HEK293 (cell line): ENCODE measurements at regions not wholly inside any gene's neighbourhood (a gene's known extent, or its start where the extent isn't known, plus 50 kb on each side); places are given as distances from the start of the nearest gene placed in this dataset.

ENCODE experiments used
- CTCF ChIA-PET: fragments of 350-600 bp; formaldehyde crosslinking; extraction: SDS; loops from one replicate; lab custom pipeline; 2021; ENCODE audit warnings: antibody characterized with exemption; lab: Yijun Ruan, JAX
- POLR2A ChIA-PET: fragments of 300-600 bp; formaldehyde crosslinking; extraction: SDS; loops from one replicate; lab custom pipeline; 2020; ENCODE audit warnings: antibody characterized with exemption, inconsistent platforms; lab: Yijun Ruan, JAX
- H3K27ac ChIP-seq: fragments of 200-500 bp; sonication (Bioruptor generic); 2 replicates; pipeline ENCODE4 v1.5.1; 2014; ENCODE audit warnings: low read depth, low read length, control low read depth, inconsistent platforms; ENCODE audit errors: extremely low read depth
- H3K36me3 ChIP-seq, 2 experiments: fragments of 200-500 bp in 1 of 2; sonication (Bioruptor generic) in 1 of 2; 1 replicate in 1 of 2; 2 replicates in 1 of 2; pipeline ENCODE4 v1.5.1; 2014 to 2017; ENCODE audit warnings: inconsistent platforms in 2 of 2, low read length in 2 of 2; ENCODE audit not compliant: control insufficient read depth in 2 of 2, insufficient read depth in 1 of 2
- H3K4me1 ChIP-seq: fragments of 200-500 bp; sonication (Bioruptor generic); 2 replicates; pipeline ENCODE4 v1.5.1; 2014; ENCODE audit warnings: mild to moderate bottlenecking, low read length, inconsistent platforms; ENCODE audit not compliant: control insufficient read depth, insufficient read depth
- H3K4me3 ChIP-seq: 2 replicates; pipeline ENCODE4 v1.5.1; 2011; ENCODE audit warnings: low read depth, mild to moderate bottlenecking, control low read depth, low read length, moderate library complexity
- H3K9me3 ChIP-seq: fragments of 200-500 bp; sonication (Bioruptor generic); 2 replicates; pipeline ENCODE4 v1.5.1; 2014; ENCODE audit warnings: low read depth, low read length, inconsistent platforms; ENCODE audit not compliant: control insufficient read depth, insufficient read depth
- EGR2 ChIP-seq: fragments of 450-650 bp; formaldehyde crosslinking; IDR thresholded peaks from 2 replicates; pipeline ENCODE4 v1.5.1; 2016; ENCODE audit warnings: low read depth, missing biosample characterization, missing genetic modification characterization
- SALL2 ChIP-seq: fragments of 450-650 bp; formaldehyde crosslinking; IDR thresholded peaks from 2 replicates; pipeline ENCODE4 v1.5.0; 2017; ENCODE audit warnings: missing biosample characterization, mild to moderate bottlenecking, missing genetic modification characterization, borderline replicate concordance
- SCRT1 ChIP-seq: fragments of 450-650 bp; formaldehyde crosslinking; IDR thresholded peaks from 2 replicates; pipeline ENCODE4 v1.5.1; 2016; ENCODE audit warnings: missing biosample characterization, missing genetic modification characterization, borderline replicate concordance
- SETDB1 ChIP-seq: IDR thresholded peaks from one replicate; pipeline ENCODE4 v1.6.1; 2017; ENCODE audit warnings: mild to moderate bottlenecking, low read length, moderate library complexity, mixed read lengths; ENCODE audit not compliant: insufficient read length
- TRIM28 ChIP-seq: IDR thresholded peaks from 2 replicates; pipeline ENCODE4 v1.6.1; 2011; ENCODE audit warnings: low read length, control low read depth, borderline replicate concordance
- YY2 ChIP-seq: fragments of 450-650 bp; formaldehyde crosslinking; IDR thresholded peaks from 2 replicates; pipeline ENCODE4 v1.5.1; 2016; ENCODE audit warnings: missing biosample characterization, missing genetic modification characterization
- ZBTB48 ChIP-seq: fragments of 450-650 bp; formaldehyde crosslinking; IDR thresholded peaks from 2 replicates; pipeline ENCODE4 v1.5.1; 2016; ENCODE audit warnings: missing biosample characterization, missing genetic modification characterization
- ZFHX2 ChIP-seq: fragments of 450-650 bp; formaldehyde crosslinking; conservative IDR thresholded peaks from 2 replicates; pipeline ENCODE4 v1.5.1; 2016; ENCODE audit warnings: missing biosample characterization, missing genetic modification characterization
- ZIC2 ChIP-seq: fragments of 450-650 bp; formaldehyde crosslinking; IDR thresholded peaks from 2 replicates; pipeline ENCODE4 v1.5.1; 2016; ENCODE audit warnings: missing biosample characterization, missing genetic modification characterization
- ZNF112 ChIP-seq: fragments of 450-650 bp; formaldehyde crosslinking; IDR thresholded peaks from 2 replicates; pipeline ENCODE4 v1.5.0; 2017; ENCODE audit warnings: missing biosample characterization, missing genetic modification characterization
- ZNF266 ChIP-seq: fragments of 450-650 bp; formaldehyde crosslinking; IDR thresholded peaks from 2 replicates; pipeline ENCODE4 v1.5.1; 2016; ENCODE audit warnings: missing biosample characterization, missing genetic modification characterization, low read depth
- ZNF596 ChIP-seq: fragments of 450-650 bp; IDR thresholded peaks from 2 replicates; pipeline ENCODE4 v1.5.0; 2018; ENCODE audit warnings: missing biosample characterization, mild to moderate bottlenecking, missing genetic modification characterization, moderate library complexity
- ZNF610 ChIP-seq: fragments of 450-650 bp; formaldehyde crosslinking; IDR thresholded peaks from 2 replicates; pipeline ENCODE4 v1.5.1; 2016; ENCODE audit warnings: missing biosample characterization, missing genetic modification characterization, borderline replicate concordance
- ZNF629 ChIP-seq: fragments of 450-650 bp; formaldehyde crosslinking; IDR thresholded peaks from 2 replicates; pipeline ENCODE4 v1.5.1; 2017; ENCODE audit warnings: missing biosample characterization, missing genetic modification characterization
- ZNF677 ChIP-seq: fragments of 450-650 bp; IDR thresholded peaks from 2 replicates; pipeline ENCODE4 v1.5.0; 2018; ENCODE audit warnings: missing biosample characterization, mild to moderate bottlenecking, missing genetic modification characterization, moderate library complexity
- ZSCAN16 ChIP-seq: fragments of 450-650 bp; formaldehyde crosslinking; IDR thresholded peaks from 2 replicates; pipeline ENCODE4 v1.5.1; 2016; ENCODE audit warnings: missing biosample characterization, missing genetic modification characterization
- TF ChIP-seq, protein P1 (sequence below): fragments of 450-650 bp; formaldehyde crosslinking; IDR thresholded peaks from 2 replicates; pipeline ENCODE4 v1.5.1; 2016; ENCODE audit warnings: missing biosample characterization, missing genetic modification characterization, borderline replicate concordance
- TF ChIP-seq, protein P2 (sequence below): fragments of 450-650 bp; formaldehyde crosslinking; IDR thresholded peaks from 2 replicates; pipeline ENCODE4 v1.5.1; 2016; ENCODE audit warnings: missing biosample characterization, missing genetic modification characterization
- TF ChIP-seq, protein P3 (sequence below): fragments of 450-650 bp; formaldehyde crosslinking; IDR thresholded peaks from 2 replicates; pipeline ENCODE4 v1.5.1; 2016; ENCODE audit warnings: missing biosample characterization, missing genetic modification characterization

DNA sequence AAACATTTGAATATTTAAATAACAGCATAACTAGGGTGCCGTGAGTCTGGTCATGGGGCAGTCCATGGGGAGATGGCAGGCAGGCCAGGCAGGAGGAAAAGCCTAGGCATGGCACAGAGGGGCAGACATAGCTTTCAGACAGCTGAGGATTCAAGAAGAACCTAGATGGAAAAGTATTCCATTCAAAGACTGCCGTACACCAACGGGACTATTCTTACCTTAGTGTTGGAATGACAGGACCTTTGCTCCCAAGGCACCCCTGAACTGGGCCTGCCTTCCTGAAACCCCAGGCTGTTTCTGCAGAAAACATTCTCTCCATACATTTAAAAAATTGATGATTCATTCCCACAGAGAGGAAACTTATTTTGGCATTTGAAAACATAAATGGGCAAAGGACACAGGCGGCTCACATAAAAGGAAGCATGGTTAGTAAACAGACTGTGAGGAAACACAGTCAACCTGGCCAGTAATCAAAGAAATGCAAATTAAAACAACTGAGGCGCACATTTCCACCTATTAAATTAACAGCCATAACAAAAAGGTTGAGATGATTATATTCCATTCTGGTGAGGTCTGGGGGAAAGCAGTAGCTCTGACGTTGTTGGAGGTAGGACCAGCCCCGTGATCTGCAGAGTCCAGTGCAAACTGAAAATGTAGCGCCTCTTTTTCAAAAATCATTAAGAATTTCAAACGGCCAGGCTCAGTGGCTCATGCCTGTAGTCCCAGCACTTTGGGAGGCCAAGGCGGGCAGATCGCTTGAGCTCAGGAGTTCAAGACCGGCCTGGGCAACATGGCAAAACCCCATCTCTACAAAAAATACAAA, 71.3 kb upstream of the SMAD3 start:
- Histone ChIP-seq H3K4me3 (no peak overlapping the region), H3K27ac (no peak overlapping the region), H3K36me3 (no peaks in the 10 kb centered on the region), H3K9me3 (no peaks in the 10 kb centered on the region), H3K4me1 (no peaks in the 10 kb centered on the region)
- ChIA-PET POLR2A (no interaction called here), CTCF (no interaction called here)
- TF ChIP-seq ZNF610 (tag by site-specific recombination) (no peak), SETDB1 (no peak)
- TF ChIP-seq, protein P1, sequence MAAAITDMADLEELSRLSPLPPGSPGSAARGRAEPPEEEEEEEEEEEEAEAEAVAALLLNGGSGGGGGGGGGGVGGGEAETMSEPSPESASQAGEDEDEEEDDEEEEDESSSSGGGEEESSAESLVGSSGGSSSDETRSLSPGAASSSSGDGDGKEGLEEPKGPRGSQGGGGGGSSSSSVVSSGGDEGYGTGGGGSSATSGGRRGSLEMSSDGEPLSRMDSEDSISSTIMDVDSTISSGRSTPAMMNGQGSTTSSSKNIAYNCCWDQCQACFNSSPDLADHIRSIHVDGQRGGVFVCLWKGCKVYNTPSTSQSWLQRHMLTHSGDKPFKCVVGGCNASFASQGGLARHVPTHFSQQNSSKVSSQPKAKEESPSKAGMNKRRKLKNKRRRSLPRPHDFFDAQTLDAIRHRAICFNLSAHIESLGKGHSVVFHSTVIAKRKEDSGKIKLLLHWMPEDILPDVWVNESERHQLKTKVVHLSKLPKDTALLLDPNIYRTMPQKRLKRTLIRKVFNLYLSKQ (tag by site-specific recombination), result no peak
- TF ChIP-seq, protein P2, sequence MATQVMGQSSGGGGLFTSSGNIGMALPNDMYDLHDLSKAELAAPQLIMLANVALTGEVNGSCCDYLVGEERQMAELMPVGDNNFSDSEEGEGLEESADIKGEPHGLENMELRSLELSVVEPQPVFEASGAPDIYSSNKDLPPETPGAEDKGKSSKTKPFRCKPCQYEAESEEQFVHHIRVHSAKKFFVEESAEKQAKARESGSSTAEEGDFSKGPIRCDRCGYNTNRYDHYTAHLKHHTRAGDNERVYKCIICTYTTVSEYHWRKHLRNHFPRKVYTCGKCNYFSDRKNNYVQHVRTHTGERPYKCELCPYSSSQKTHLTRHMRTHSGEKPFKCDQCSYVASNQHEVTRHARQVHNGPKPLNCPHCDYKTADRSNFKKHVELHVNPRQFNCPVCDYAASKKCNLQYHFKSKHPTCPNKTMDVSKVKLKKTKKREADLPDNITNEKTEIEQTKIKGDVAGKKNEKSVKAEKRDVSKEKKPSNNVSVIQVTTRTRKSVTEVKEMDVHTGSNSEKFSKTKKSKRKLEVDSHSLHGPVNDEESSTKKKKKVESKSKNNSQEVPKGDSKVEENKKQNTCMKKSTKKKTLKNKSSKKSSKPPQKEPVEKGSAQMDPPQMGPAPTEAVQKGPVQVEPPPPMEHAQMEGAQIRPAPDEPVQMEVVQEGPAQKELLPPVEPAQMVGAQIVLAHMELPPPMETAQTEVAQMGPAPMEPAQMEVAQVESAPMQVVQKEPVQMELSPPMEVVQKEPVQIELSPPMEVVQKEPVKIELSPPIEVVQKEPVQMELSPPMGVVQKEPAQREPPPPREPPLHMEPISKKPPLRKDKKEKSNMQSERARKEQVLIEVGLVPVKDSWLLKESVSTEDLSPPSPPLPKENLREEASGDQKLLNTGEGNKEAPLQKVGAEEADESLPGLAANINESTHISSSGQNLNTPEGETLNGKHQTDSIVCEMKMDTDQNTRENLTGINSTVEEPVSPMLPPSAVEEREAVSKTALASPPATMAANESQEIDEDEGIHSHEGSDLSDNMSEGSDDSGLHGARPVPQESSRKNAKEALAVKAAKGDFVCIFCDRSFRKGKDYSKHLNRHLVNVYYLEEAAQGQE (tag by site-specific recombination), result no peak

DNA sequence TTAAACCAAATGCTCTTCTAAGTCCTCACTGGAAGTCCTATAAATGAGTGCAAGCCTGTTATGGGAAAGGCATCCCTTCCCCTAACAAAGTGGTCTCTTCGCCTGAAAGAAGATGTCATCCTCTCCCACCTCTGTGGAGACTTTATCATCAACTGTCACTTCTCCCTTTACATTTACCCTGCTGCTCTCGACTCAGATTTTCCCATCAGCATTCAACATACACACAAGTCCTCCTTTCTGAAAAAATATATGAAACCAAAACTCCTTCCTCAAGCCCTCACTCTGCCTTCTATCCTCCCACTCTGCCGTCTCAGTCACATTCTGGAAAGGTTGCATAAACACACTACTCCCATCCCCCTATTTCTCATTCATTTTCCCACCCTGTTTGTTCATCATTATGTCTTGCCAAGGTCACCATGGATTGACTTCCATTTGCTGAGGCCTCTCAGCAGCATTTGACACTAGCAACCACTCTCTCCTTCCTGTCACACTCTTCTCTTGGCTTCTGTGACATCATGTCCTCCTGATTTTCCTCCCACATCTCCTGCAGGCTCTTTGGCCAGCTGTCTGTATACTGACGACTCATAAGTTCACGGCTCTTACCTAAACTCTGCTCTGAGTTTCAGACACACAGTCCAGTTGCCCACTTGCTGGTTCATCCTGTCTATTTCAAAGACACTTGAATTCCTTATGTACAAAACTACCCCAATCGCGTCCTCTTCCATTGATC, 70.3 kb upstream of the SMAD3 start:
- 0 out of 2 replicates have a peak, but pooled peaks have one; percentile 45 for TF ChIP-seq ZNF629 (tag by site-specific recombination)
- no peak for TF ChIP-seq ZIC2 (tag by site-specific recombination)
- TF ChIP-seq ZSCAN16 (tag by site-specific recombination), result no peak
- TF ChIP-seq ZNF266, result no peak
- peak; percentile 56; the same call in 1 of the 2 replicates for TF ChIP-seq EGR2
- TF ChIP-seq SCRT1 (tag by site-specific recombination), result no peak
- TF ChIP-seq, protein P3, sequence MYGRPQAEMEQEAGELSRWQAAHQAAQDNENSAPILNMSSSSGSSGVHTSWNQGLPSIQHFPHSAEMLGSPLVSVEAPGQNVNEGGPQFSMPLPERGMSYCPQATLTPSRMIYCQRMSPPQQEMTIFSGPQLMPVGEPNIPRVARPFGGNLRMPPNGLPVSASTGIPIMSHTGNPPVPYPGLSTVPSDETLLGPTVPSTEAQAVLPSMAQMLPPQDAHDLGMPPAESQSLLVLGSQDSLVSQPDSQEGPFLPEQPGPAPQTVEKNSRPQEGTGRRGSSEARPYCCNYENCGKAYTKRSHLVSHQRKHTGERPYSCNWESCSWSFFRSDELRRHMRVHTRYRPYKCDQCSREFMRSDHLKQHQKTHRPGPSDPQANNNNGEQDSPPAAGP, result no peak
- no peak for TF ChIP-seq SALL2
- no peak for TF ChIP-seq ZNF112
- TF ChIP-seq ZBTB48 (tag by site-specific recombination), result no peak
- no peak for TF ChIP-seq ZNF596
- TF ChIP-seq ZNF677 (tag by site-specific recombination), result no peak
- TF ChIP-seq TRIM28, result no peak
- TF ChIP-seq YY2 (tag by site-specific recombination), result 0 out of 2 replicates have a peak, but pooled peaks have one; percentile 41
- peak; percentile 61 for TF ChIP-seq ZFHX2
- no peaks in the 10 kb centered on the region for H3K36me3 ChIP-seq
- ChIA-PET CTCF (interaction anchor here (0.6 kb wide), 1 partner anchor 187 kb away, joined by 3 read pairs; no protein-coding TSS in a partner anchor), POLR2A (no interaction called here)
- H3K4me1 ChIP-seq, result no peaks in the 10 kb centered on the region
- H3K4me3 ChIP-seq, result no peak overlapping the region
- H3K9me3 ChIP-seq, result no peaks in the 10 kb centered on the region
- H3K27ac ChIP-seq, result no peak overlapping the region
